NT2/D1 (cell line): ENCODE measurements at regions not wholly inside any gene's neighbourhood (a gene's known extent, or its start where the extent isn't known, plus 50 kb on each side); places are given as distances from the start of the nearest gene placed in this dataset.

Source experiments
- SUZ12 ChIP-seq: IDR thresholded peaks from 2 replicates; pipeline ENCODE4 v1.6.1; 2011; ENCODE audit not compliant: insufficient read length, insufficient read depth; ENCODE audit errors: extremely low read depth
- YY1 ChIP-seq: IDR thresholded peaks from 2 replicates; pipeline ENCODE4 v1.6.1; 2011; ENCODE audit not compliant: insufficient read length, insufficient read depth

DNA sequence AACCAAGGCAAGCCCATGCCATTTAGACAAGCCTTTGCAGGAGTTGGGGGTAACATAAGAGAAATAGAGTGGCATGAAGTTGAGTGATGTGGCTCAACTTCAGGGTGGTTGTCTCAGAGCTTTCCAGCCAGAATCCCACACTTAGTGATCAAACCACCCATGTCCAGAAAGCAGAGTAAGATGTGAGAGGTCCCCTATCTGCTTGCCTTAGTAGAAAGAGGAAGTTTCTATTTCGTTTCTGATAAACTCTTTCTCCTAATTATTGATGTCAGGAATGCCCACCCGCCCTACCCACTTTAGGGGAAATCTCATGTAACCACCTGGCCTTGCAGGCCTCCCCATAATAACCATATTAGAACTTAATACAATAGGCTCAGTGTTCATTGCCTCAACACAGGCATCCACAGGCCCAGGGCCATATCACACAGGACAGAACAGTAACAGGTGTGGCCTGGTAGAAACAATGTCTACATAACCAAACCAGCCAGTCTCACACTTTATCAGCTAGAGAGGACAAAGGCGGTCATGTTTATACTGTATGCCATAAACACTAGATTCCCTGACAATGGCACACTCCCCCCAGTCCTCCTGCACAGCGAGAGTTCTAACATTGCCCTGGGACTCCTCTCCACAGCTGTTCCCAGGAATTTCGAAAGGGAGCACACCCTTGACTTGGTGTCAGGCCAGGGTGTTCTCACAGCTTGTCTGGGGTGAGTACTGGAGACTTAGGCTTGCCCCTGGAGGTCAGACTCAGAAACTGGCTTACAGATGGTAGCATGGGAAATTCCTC lies 364.4 kb downstream of the CXCL12 start:
- TF ChIP-seq SUZ12 (no peak), YY1 (no peak)
